Astrocyte (in vitro differentiated cells and primary cell): ENCODE measurements at regions not wholly inside any gene's neighbourhood (a gene's known extent, or its start where the extent isn't known, plus 50 kb on each side); places are given as distances from the start of the nearest gene placed in this dataset.

ENCODE experiments used
- EZH2 ChIP-seq: IDR thresholded peaks from 2 replicates; pipeline ENCODE4 v1.6.1; 2012; ENCODE audit warnings: mild to moderate bottlenecking, low read length, inconsistent platforms; ENCODE audit not compliant: insufficient read depth
- TF ChIP-seq, protein P1 (sequence below): IDR thresholded peaks from 2 replicates; pipeline ENCODE4 v1.5.1; 2011; ENCODE audit warnings: low read depth, mild to moderate bottlenecking, inconsistent platforms, low read length, moderate library complexity; ENCODE audit not compliant: insufficient read depth

DNA sequence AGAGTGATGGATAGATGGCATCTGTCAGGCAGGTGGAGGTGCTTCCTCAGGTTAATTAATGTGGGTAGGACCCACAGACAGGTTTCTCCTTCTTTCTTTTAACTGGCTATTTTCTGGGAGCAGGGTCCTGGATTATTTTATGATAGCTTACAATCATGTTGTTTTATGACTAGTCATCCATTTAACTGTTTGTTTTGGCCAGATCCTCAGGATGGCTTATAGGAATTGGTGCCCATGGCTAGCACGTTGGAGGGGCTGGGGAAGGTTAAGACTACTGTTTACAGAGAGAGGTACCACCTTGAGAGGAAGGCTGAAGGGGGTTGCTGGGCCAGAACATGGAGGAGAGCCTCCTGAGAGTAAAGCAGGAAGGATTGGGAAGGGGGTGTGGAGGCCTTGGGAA is 78.0 kb upstream of the MGAT5 start:
- TF ChIP-seq, protein P1, sequence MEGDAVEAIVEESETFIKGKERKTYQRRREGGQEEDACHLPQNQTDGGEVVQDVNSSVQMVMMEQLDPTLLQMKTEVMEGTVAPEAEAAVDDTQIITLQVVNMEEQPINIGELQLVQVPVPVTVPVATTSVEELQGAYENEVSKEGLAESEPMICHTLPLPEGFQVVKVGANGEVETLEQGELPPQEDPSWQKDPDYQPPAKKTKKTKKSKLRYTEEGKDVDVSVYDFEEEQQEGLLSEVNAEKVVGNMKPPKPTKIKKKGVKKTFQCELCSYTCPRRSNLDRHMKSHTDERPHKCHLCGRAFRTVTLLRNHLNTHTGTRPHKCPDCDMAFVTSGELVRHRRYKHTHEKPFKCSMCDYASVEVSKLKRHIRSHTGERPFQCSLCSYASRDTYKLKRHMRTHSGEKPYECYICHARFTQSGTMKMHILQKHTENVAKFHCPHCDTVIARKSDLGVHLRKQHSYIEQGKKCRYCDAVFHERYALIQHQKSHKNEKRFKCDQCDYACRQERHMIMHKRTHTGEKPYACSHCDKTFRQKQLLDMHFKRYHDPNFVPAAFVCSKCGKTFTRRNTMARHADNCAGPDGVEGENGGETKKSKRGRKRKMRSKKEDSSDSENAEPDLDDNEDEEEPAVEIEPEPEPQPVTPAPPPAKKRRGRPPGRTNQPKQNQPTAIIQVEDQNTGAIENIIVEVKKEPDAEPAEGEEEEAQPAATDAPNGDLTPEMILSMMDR, result no peak
- TF ChIP-seq EZH2, result no peak
